ENCODE measurements at regions not wholly inside any gene's neighbourhood (a gene's known extent, or its start where the extent isn't known, plus 50 kb on each side); places are given as distances from the start of the nearest gene placed in this dataset.

DNA sequence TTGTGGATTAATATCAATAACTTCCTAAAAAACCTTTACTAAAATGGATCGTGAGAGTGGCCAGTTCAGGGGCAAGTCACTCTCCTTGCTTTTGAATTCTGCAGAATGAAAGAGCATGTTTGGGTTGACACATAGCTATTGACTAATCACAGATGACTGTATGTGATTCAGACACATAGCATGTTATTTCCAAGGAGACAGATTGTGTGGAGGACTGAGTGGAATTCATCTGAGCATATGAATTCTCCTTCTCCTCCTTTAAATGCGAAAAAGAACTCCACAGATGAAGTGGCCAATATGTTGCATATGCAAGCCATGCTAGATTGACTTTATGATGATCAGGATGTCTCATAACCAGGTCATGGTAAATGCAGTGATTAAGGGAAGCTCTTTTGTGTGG, 249.4 kb upstream of the FAM98A start:
- no peak for DNase-seq (ENCODE audit: low read depth in 2 of 3, low spot score in 1 of 3)

GRCh38 chr2:33839791-33840190, 240.7 kb upstream of the FAM98A start:
- no peak for DNase-seq (ENCODE audit: low read depth in 2 of 3, low spot score in 1 of 3)

- no peak for DNase-seq (ENCODE audit: low read depth in 2 of 3, low spot score in 1 of 3)
These were observed 237.5 kb upstream of the FAM98A start for GRCh38 chr2:33836628-33837027.

GRCh38 chr2:33835911-33836310, 236.8 kb upstream of the FAM98A start:
- no peak for DNase-seq (ENCODE audit: low read depth in 2 of 3, low spot score in 1 of 3)

DNA sequence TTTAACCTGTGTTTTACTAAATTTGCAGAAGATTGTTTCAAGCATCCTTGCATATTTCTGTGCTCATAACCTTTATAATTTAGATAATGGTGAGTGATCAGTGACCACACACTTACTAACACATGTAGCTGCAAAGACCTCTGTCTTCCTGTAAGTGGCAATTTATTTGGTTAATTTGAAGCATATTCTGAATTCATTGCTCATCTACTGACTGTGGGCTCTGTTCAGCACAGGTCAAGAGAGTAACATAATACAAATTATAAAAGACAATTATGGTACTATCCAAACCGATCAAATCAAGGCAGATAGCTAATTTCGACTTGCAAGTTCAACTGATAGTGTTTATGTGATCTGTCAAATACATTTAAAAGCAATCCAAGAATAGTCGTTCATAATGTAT, 223.9 kb upstream of the FAM98A start:
- DNase-seq (ENCODE audit: low read depth in 2 of 3, low spot score in 1 of 3), result no peak

- no peak for DNase-seq (ENCODE audit: low read depth in 2 of 3, low spot score in 1 of 3)
These were observed 213.6 kb upstream of the FAM98A start for GRCh38 chr2:33812707-33813106.

- no peak for DNase-seq (ENCODE audit: low read depth in 2 of 3, low spot score in 1 of 3)
These were observed 211.1 kb upstream of the FAM98A start for GRCh38 chr2:33810046-33810835.

- DNase-seq (ENCODE audit: low read depth in 2 of 3, low spot score in 1 of 3), result no peak
These were observed 206.9 kb upstream of the FAM98A start for GRCh38 chr2:33806041-33806440.

DNA sequence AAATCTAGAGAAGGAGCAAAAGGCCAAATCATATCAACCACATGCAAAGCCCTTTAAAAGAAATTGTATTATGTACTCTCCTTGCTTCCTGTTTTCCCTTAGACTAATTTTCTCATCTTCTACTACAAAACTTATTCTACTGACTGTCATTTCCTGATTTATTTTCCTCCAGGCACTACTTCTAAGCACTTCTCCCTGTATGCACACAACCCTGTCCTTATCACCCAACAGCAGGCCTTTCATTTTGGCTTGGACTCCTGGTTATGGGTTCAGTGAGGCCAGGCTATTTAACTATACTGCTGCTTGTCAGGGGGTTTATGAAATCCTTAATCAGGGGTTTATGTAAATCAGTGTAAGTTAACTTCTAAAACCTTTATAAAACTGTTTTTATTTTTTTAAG, 205.1 kb upstream of the FAM98A start:
- DNase-seq (ENCODE audit: low read depth in 2 of 3, low spot score in 1 of 3), result no peak

GRCh38 chr2:33796511-33796910, 197.4 kb upstream of the FAM98A start:
- DNase-seq (ENCODE audit: low read depth in 2 of 3, low spot score in 1 of 3), result no peak

GRCh38 chr2:33791625-33792024, 192.5 kb upstream of the FAM98A start:
- no peak for DNase-seq (ENCODE audit: low read depth in 2 of 3, low spot score in 1 of 3)

DNA sequence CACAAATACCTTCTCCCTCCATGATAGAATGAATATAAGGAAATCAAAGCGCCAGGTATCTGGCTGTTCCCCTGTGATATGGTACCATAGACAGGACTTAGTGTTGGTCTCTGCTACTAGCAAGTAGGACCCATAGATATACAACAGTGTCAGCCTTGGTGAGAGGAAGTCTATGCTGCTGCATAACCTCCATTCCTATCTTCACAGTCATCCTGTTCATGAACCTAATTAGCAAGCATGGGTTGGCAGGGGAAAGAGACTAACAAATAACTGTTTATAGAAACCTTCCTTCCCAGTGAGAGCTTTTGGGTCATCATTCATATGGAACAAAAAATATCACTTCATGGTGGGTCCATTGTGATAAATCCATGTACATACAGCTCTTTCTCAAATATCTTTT, 188.9 kb upstream of the FAM98A start:
- no peak for DNase-seq (ENCODE audit: low read depth in 2 of 3, low spot score in 1 of 3)

DNA sequence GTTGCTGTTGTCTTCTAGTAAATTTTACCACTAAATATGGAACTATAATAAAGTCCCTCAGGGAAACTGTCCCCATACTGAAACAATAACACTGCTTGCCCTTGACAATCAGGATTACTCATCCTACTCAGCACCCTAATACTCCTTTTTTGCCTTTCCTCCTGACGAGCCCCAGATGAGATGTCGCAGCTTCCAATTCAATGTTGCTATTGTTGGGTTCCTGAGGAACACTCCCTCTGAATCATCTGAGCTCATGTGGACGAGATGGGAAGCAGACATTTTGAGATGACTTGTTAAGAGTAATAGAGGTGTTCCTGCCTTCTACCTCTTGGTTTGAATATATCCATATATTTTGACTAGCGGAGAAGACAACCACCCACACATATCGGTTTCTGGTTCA, 187.8 kb upstream of the FAM98A start:
- DNase-seq (ENCODE audit: low read depth in 2 of 3, low spot score in 1 of 3), result no peak

- DNase-seq (ENCODE audit: low read depth in 2 of 3, low spot score in 1 of 3), result no peak
These were observed 186.4 kb upstream of the FAM98A start for GRCh38 chr2:33785201-33786106.

- no peak for DNase-seq (ENCODE audit: low read depth in 2 of 3, low spot score in 1 of 3)
These were observed 185.4 kb upstream of the FAM98A start for GRCh38 chr2:33784488-33784887.

- no peak for DNase-seq (ENCODE audit: low read depth in 2 of 3, low spot score in 1 of 3)
These were observed 183.5 kb upstream of the FAM98A start for GRCh38 chr2:33782395-33783230.

GRCh38 chr2:33777786-33778185, 178.7 kb upstream of the FAM98A start:
- DNase-seq (ENCODE audit: low read depth in 2 of 3, low spot score in 1 of 3), result no peak

- no peak for DNase-seq (ENCODE audit: low read depth in 2 of 3, low spot score in 1 of 3)
These were observed 176.2 kb upstream of the FAM98A start for GRCh38 chr2:33775306-33775705.

- no peak for DNase-seq (ENCODE audit: low read depth in 2 of 3, low spot score in 1 of 3)
These were observed 170.9 kb upstream of the FAM98A start for GRCh38 chr2:33770023-33770422.

GRCh38 chr2:33766175-33766574, 167.1 kb upstream of the FAM98A start:
- no peak for DNase-seq (ENCODE audit: low read depth in 2 of 3, low spot score in 1 of 3)

- no peak for DNase-seq (ENCODE audit: low read depth in 2 of 3, low spot score in 1 of 3)
These were observed 166.0 kb upstream of the FAM98A start for GRCh38 chr2:33765122-33765521.

All from stimulated activated CD4-positive, alpha-beta T cell treated with anti-CD3 and anti-CD28 coated beads, Interleukin-12 subunit alpha, Interleukin-12 subunit beta, amount 100 ng/mL, for 48 hours (primary cell).